NOMO-1 treated with DMSO at 0.1 percent for 48 hours (cell line): ENCODE measurements at regions not wholly inside any gene's neighbourhood (a gene's known extent, or its start where the extent isn't known, plus 50 kb on each side); places are given as distances from the start of the nearest gene placed in this dataset.
A peak's percentile ranks its signal among the peaks of the same experiment; 100 is the strongest.

ENCODE experiments used
- DNase-seq: peaks from one replicate; lab custom pipeline; 2025; ENCODE audit not compliant: unreplicated experiment; lab: John Stamatoyannopoulos, UW

- DNase-seq: no peak
Observed at GRCh38 chr1:80751204-80751603, 1049.5 kb upstream of the ADGRL2 start.

DNA sequence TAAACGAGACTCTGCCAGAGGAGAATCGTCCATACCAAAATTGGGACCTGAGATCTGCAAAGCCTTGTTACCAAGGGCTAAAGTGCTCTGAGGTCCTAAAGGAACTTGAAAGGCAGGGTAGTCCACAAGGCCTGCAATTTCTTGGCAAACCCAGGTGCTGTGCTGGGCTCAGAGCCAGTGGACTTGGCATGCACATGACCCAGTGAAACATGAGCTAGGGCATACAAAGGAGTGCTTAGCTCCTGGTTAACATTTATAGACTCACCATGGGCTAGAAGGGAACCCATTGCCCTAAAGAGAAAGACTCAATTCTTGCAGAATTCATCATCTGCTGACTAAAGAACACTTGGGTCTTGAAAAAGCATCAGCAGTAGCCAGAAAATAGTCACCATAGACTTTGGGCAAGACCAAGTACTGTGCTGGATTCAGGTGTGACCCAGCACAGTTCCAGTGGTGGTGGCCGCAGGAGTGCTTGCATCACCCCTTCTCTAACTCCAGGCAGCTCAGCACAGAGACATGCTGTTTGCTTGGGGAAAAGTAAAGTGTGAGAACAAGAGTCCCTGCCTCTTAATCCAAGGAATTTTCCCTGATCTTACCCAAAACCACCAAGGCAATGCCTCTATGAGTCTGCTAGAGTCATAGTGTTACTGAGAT is 1069.4 kb upstream of the ADGRL2 start:
- DNase-seq: no peak

GRCh38 chr1:80722611-80723010 is 1078.1 kb upstream of the ADGRL2 start:
- DNase-seq: no peak

DNA sequence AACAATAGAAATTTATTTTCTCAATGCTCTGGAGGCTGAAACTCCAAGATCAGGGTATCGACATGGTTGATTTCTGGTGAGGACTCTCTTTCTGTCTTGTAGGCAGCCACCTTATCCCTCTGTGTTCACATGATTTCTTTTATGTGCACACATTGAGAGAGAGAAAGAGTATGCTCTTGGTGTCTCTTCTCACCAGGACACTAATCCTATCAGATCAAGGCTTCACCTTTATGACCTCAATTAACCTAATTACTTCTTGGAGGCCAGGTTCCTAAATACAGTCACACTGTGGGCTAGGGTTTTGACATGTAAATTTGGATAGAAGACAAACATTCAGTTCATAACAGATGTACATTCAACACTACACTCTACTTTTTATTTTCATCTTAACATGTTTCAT is 1094.2 kb upstream of the ADGRL2 start:
- no peak for DNase-seq

DNA sequence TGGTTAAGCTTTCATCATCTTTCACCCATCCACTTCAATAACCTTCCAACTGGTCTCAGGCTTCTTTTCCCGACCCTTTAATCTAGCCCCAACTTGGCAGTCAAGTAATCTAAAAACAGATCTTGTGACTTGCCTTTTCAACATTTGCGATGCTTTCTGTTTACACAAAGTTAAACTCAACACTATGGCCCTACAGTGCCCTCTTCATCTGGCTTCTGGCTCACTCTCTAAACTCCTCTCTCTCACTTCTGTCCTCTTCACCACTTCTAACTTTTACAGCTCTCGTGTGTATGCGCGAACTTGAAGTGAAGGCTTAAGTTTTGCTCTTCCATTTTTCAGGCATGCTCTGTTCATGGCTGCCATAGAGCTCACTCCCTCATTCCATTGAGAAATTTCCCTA is 1122.3 kb upstream of the ADGRL2 start:
- no peak for DNase-seq

- no peak for DNase-seq
Observed at GRCh38 chr1:80675454-80675853, 1125.3 kb upstream of the ADGRL2 start.

GRCh38 chr1:80673935-80674597 is 1126.7 kb upstream of the ADGRL2 start:
- DNase-seq: no peak

DNA sequence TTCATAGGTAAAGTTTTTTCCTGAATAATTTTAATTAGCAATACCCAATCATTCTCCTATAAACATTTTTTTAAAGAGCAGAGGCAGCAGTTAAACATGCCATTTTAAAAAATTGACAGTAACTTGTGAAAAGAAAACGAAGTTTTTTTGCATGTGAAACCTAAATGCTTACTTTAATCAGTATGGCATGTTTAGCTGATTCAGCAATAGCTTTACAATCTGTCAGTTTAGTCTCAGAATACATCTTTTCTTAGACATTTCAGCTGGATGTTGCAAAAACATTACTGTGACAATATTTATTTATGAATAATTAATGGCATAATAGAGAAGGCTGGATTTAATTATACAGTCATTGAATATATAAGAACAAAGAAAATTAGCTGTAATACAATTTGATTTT is 1132.4 kb upstream of the ADGRL2 start:
- DNase-seq: no peak

DNA sequence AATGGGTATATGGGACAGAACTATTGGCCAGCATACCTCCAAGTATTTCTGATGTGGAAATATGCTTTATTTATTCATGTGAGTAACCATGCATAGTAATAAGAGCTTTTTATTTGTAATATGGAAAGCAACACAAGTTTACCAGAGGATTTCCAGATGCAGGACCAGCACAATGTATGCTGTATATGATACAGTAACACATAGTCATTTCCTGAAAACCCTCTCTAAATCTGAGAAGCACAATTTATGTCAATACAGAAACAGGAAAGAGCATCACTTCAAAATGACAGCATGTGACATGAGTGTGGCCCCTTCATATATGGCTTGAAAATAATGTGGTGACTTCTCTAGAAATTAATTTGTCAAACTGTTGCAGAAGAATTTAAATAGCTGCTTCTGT is 1134.7 kb upstream of the ADGRL2 start:
- no peak for DNase-seq

GRCh38 chr1:80659161-80659560 is 1141.6 kb upstream of the ADGRL2 start:
- no peak for DNase-seq

GRCh38 chr1:80657707-80658106 is 1143.0 kb upstream of the ADGRL2 start:
- no peak for DNase-seq

- no peak for DNase-seq
Observed at GRCh38 chr1:80657044-80657643, 1143.6 kb upstream of the ADGRL2 start.

DNA sequence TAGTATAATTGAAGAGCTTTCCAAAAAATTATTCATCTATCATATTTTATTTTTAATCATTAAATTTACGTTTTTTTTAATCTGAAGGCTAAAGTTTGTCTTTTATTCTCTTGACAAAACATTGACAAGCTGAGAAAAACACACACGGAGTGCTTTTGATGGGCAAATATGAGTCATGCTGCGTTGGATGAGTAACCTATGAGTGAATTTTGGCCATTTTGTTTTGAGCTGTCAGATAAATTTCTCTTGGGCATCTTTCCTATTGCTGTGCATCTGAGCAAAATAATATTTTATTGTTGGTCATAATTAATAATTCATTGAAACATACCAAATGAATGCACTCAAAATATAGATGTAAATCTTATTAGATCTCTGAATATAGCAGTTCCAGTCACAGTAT is 1144.1 kb upstream of the ADGRL2 start:
- DNase-seq: no peak

DNA sequence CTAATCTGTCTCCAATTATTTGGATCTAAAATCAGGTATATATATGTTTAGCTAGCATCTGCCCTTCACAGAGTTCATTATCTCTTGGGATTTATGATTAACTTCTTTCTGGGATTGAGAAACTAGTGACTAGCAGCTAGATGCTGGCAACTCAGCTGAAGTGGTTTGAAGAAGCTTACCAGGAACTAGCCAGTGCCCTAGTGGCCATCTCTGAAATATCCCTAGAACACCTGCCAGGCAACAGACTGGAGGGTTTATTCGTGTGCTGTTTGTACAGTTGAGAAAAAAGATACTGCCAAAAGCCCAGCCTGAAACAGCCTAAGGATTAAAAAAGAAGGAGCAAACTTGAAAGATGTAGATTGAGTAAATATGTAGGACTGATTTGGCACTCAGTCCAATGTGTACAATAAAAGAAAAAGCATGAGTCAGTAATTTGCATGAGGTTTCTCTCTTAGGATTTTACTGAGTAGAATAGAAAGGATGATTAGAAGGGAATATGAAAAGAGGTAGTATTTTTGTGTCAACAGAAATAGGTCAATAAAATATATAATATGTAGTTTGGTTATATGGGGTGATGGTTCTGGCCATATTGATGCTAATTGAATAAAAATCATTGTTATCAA is 1144.6 kb upstream of the ADGRL2 start:
- peak; percentile 4 for DNase-seq

- no peak for DNase-seq
Observed at GRCh38 chr1:80646053-80646452, 1154.7 kb upstream of the ADGRL2 start.

- DNase-seq: no peak
Observed at GRCh38 chr1:80645621-80646020, 1155.1 kb upstream of the ADGRL2 start.

DNA sequence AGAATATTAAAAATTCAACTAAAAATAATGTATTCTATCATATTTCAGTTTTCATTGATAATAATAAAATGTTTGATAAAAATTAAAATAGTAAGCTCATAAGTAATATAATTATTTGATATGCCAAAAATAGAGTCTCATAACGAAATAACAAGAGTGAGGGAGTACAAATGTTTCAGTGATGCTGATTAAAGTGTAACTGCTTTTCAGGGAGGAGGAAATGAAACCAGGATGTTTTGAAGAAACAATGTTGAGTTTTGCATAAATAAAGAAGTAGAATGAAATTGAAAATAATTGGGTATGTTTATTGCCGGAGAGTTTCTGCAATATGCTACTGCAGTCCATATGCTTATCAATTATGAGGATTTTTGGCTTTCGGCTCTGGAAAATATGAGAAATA is 1159.8 kb upstream of the ADGRL2 start:
- peak; percentile 73 for DNase-seq

GRCh38 chr1:80639777-80640533 is 1160.8 kb upstream of the ADGRL2 start:
- DNase-seq: peak; percentile 89

GRCh38 chr1:80633947-80634706 is 1166.6 kb upstream of the ADGRL2 start:
- no peak for DNase-seq

- no peak for DNase-seq
Observed at GRCh38 chr1:80632284-80632683, 1168.5 kb upstream of the ADGRL2 start.
